ENCODE measurements at regions not wholly inside any gene's neighbourhood (a gene's known extent, or its start where the extent isn't known, plus 50 kb on each side); places are given as distances from the start of the nearest gene placed in this dataset.

DNA sequence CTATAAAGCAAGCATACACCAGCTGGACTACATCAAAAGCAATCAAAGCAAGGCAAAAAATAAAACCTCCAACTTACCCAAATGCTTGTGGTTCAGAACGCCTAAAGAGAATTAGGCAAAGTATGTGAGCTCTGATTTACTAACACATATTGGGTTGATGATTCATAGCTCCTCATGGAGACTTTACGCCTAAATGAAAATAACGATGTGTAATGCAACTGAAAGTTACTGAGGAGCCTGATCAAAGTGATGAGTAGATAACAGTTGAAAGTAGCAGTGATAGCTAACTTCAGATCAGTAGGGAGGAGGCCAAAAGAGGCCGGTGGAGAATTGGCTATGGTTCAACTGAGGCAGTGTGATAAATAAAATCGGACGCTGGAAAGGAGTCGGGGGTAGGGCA lies 85.0 kb downstream of the MPP7 start:
- no peak overlapping the region for H3K4me3 ChIP-seq

GRCh38 chr10:28215930-28216329 lies 86.9 kb downstream of the MPP7 start:
- Histone ChIP-seq H3K4me3 (no peak overlapping the region), H3K27ac (no peak overlapping the region), H3K27me3 (no peaks in the 10 kb centered on the region), H3K9me3 (no peaks in the 10 kb centered on the region), H3K4me1 (no peaks in the 10 kb centered on the region), H3K36me3 (no peaks in the 10 kb centered on the region)
- DNase-seq (ENCODE audit: low spot score), result no peak
- TF ChIP-seq CTCF (IDR thresholded peaks at IDR 0.05), result no peak

More for the DNA sequence above, 85.0 kb downstream of the MPP7 start:
- no peak overlapping the region for H3K27ac ChIP-seq
- H3K4me1 ChIP-seq, result no peaks in the 10 kb centered on the region
- no peak for TF ChIP-seq CTCF (IDR thresholded peaks at IDR 0.05)
- no peaks in the 10 kb centered on the region for H3K27me3 ChIP-seq
- H3K9me3 ChIP-seq, result no peaks in the 10 kb centered on the region
- DNase-seq (ENCODE audit: low spot score), result no peak
- H3K36me3 ChIP-seq, result no peaks in the 10 kb centered on the region

DNA sequence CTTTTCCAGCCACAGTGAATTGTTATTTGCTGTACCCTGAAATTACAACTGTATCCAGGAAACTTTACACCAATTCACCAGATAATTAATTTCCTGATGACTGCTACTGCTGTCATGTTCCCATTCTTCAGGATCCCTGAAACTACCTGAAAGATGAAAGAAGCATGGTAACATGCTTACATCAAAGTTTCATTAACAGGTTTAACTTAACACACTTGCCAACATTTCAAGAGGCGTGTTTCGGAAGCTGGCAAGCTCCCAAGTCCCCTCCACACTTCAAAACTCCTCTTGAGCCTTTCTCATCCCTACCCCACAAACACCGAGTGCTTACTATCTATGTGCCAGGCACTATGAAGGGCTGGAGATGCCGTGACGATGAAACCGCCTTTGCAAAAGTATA lies 88.6 kb downstream of the MPP7 start:
- H3K27ac ChIP-seq, result no peak overlapping the region

GRCh38 chr10:28211759-28212158 lies 91.1 kb downstream of the MPP7 start:
- Histone ChIP-seq H3K9me3 (no peaks in the 10 kb centered on the region), H3K4me1 (no peaks in the 10 kb centered on the region), H3K27ac (no peak overlapping the region), H3K36me3 (no peaks in the 10 kb centered on the region), H3K4me3 (no peak overlapping the region), H3K27me3 (no peaks in the 10 kb centered on the region)
- TF ChIP-seq CTCF (IDR thresholded peaks at IDR 0.05), result no peak
- DNase-seq (ENCODE audit: low spot score), result no peak

More for the DNA sequence above, 88.6 kb downstream of the MPP7 start:
- no peak for TF ChIP-seq CTCF (IDR thresholded peaks at IDR 0.05)
- H3K9me3 ChIP-seq, result no peaks in the 10 kb centered on the region
- no peaks in the 10 kb centered on the region for H3K27me3 ChIP-seq
- DNase-seq (ENCODE audit: low spot score), result no peak
- no peaks in the 10 kb centered on the region for H3K36me3 ChIP-seq
- H3K4me1 ChIP-seq, result no peaks in the 10 kb centered on the region
- no peak overlapping the region for H3K4me3 ChIP-seq

GRCh38 chr10:28207799-28208198 lies 95.1 kb downstream of the MPP7 start:
- Histone ChIP-seq H3K4me3 (no peak overlapping the region), H3K4me1 (no peaks in the 10 kb centered on the region), H3K27ac (no peak overlapping the region), H3K9me3 (no peaks in the 10 kb centered on the region), H3K27me3 (no peaks in the 10 kb centered on the region), H3K36me3 (no peaks in the 10 kb centered on the region)
- DNase-seq (ENCODE audit: low spot score), result no peak
- no peak for TF ChIP-seq CTCF (IDR thresholded peaks at IDR 0.05)

DNA sequence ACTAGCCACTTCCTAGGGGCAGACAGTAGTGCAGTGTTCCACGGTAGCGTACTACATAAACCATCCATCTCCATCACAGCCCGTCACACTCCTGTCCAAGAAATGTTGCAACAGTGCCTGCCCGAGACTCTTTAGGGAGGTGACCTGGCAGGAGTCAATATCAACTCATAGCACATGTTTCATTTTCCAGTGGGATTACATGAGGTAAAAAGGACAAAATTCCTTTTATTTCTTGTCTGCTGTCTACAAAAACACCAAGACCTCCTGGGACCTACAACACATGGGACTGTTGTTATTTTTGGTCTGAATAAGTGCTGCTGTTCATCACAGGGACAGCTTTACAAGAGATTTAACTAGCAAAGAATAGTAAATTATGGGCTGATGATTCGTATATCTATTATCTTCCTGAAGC lies 99.9 kb downstream of the MPP7 start:
- DNase-seq (ENCODE audit: low spot score), result peak; percentile 70
- Histone ChIP-seq H3K9me3 (no peaks in the 10 kb centered on the region), H3K36me3 (no peaks in the 10 kb centered on the region), H3K4me1 (no peaks in the 10 kb centered on the region), H3K27me3 (no peaks in the 10 kb centered on the region), H3K4me3 (no peak overlapping the region), H3K27ac (no peak overlapping the region)
- TF ChIP-seq CTCF (IDR thresholded peaks at IDR 0.05), result no peak
